Loucy (cell line): ENCODE measurements at regions not wholly inside any gene's neighbourhood (a gene's known extent, or its start where the extent isn't known, plus 50 kb on each side); places are given as distances from the start of the nearest gene placed in this dataset.

Experiments
- H2AFZ ChIP-seq: fragments of 200-600 bp; sonication (generic); 2 replicates; pipeline ENCODE4 v1.6.0; 2016; ENCODE audit warnings: antibody characterized with exemption, mild to moderate bottlenecking, low read length, moderate library complexity
- H3F3A ChIP-seq: fragments of 200-600 bp; 2 replicates; pipeline ENCODE4 v1.6.0; 2016; ENCODE audit warnings: antibody characterized with exemption, low read depth, mild to moderate bottlenecking
- H3K27me3 ChIP-seq: fragments of 200-600 bp; sonication (generic); 2 replicates; pipeline ENCODE4 v1.6.1; 2014; ENCODE audit warnings: low read length, mild to moderate bottlenecking; ENCODE audit not compliant: insufficient read depth, poor library complexity, severe bottlenecking
- H3K36me3 ChIP-seq: fragments of 200-600 bp; sonication (generic); 2 replicates; pipeline ENCODE4 v1.6.1; 2016; ENCODE audit warnings: low read length; ENCODE audit not compliant: insufficient read depth
- H3K4me1 ChIP-seq: fragments of 200-600 bp; sonication (generic); 2 replicates; pipeline ENCODE4 v1.5.1; 2014; ENCODE audit warnings: low read length, mild to moderate bottlenecking; ENCODE audit not compliant: insufficient read depth, poor library complexity, severe bottlenecking
- H3K4me2 ChIP-seq: fragments of 200-600 bp; sonication (generic); 2 replicates; pipeline ENCODE4 v1.6.0; 2014; ENCODE audit warnings: antibody characterized with exemption, low read length, low read depth, mild to moderate bottlenecking; ENCODE audit not compliant: poor library complexity, severe bottlenecking
- H3K4me3 ChIP-seq: fragments of 200-600 bp; sonication (generic); 2 replicates; pipeline ENCODE4 v1.5.1; 2014; ENCODE audit warnings: low read length, mild to moderate bottlenecking, mixed read lengths; ENCODE audit not compliant: poor library complexity, severe bottlenecking
- H3K79me2 ChIP-seq: fragments of 200-600 bp; sonication (generic); 2 replicates; pipeline ENCODE4 v1.6.1; 2014; ENCODE audit warnings: low read length; ENCODE audit not compliant: insufficient read depth
- H3K9ac ChIP-seq: fragments of 200-600 bp; sonication (generic); 2 replicates; pipeline ENCODE4 v1.6.0; 2014; ENCODE audit warnings: mild to moderate bottlenecking, low read depth, low read length, moderate library complexity; ENCODE audit not compliant: poor library complexity, severe bottlenecking
- H3K9me2 ChIP-seq: fragments of 200-600 bp; sonication (generic); replicated peaks from 2 replicates; pipeline ENCODE4 v1.6.1; 2016; ENCODE audit warnings: low read depth, low read length, mixed read lengths
- H3K9me3 ChIP-seq: fragments of 200-600 bp; sonication (generic); 2 replicates; pipeline ENCODE4 v1.6.1; 2014; ENCODE audit warnings: mild to moderate bottlenecking, antibody characterized with exemption, low read length, low read depth; ENCODE audit not compliant: insufficient read depth
- H4K20me1 ChIP-seq: fragments of 200-600 bp; sonication (generic); 2 replicates; pipeline ENCODE4 v1.6.0; 2014; ENCODE audit warnings: antibody characterized with exemption, low read length, mild to moderate bottlenecking; ENCODE audit not compliant: insufficient read depth, poor library complexity, severe bottlenecking
- EZH2phosphoT487 ChIP-seq: fragments of 200-600 bp; IDR thresholded peaks from 2 replicates; pipeline ENCODE4 v1.6.1; 2018; ENCODE audit warnings: antibody characterized with exemption, mild to moderate bottlenecking, moderate library complexity, borderline replicate concordance
- TF ChIP-seq, protein P1 (sequence below): fragments of 200-600 bp; sonication (generic); conservative IDR thresholded peaks from 2 replicates; pipeline ENCODE4 v1.5.1; 2014; ENCODE audit warnings: mild to moderate bottlenecking, antibody characterized with exemption, low read length

GRCh38 chr7:41886262-41886900, 183.5 kb upstream of the INHBA start:
- TF ChIP-seq EZH2phosphoT487, result no peak
- TF ChIP-seq, protein P1, sequence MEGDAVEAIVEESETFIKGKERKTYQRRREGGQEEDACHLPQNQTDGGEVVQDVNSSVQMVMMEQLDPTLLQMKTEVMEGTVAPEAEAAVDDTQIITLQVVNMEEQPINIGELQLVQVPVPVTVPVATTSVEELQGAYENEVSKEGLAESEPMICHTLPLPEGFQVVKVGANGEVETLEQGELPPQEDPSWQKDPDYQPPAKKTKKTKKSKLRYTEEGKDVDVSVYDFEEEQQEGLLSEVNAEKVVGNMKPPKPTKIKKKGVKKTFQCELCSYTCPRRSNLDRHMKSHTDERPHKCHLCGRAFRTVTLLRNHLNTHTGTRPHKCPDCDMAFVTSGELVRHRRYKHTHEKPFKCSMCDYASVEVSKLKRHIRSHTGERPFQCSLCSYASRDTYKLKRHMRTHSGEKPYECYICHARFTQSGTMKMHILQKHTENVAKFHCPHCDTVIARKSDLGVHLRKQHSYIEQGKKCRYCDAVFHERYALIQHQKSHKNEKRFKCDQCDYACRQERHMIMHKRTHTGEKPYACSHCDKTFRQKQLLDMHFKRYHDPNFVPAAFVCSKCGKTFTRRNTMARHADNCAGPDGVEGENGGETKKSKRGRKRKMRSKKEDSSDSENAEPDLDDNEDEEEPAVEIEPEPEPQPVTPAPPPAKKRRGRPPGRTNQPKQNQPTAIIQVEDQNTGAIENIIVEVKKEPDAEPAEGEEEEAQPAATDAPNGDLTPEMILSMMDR, result no peak
- Histone ChIP-seq H3K9me2 (no peaks in the 10 kb centered on the region), H3K79me2 (no peaks in the 10 kb centered on the region), H3K4me2 (no peak overlapping the region), H3K4me1 (peaks cover 12% of the 10 kb centered on the region), H3F3A (no peaks in the 10 kb centered on the region), H4K20me1 (no peaks in the 10 kb centered on the region), H3K36me3 (no peaks in the 10 kb centered on the region), H3K4me3 (no peak overlapping the region), H3K27me3 (no peaks in the 10 kb centered on the region), H3K9me3 (no peaks in the 10 kb centered on the region), H3K9ac (no peak overlapping the region), H2AFZ (no peak overlapping the region)

DNA sequence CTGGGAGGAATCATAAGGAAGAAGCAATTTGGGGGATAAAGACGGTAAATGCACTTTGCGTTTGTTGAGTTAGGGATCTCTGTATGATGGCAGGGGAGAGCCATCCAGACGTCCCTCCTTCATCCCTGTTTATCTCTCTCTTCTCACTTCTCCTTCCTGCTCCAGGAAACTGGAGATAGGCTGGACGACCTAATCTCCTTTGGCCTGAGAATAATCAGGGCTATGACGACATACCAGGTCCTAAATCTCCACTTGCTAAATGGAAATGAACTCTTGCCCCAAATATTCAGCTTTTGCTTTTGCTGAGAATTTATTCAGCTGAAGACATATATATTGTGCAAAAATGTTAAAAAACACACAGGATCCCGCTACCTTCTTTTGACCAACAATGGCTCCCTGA, 182.9 kb upstream of the INHBA start:
- Histone ChIP-seq H3K79me2 (no peaks in the 10 kb centered on the region), H3K9me2 (no peaks in the 10 kb centered on the region), H3K4me2 (no peak overlapping the region), H2AFZ (no peak overlapping the region), H3K9ac (no peak overlapping the region), H4K20me1 (no peaks in the 10 kb centered on the region), H3F3A (no peaks in the 10 kb centered on the region), H3K36me3 (no peaks in the 10 kb centered on the region), H3K27me3 (no peaks in the 10 kb centered on the region), H3K4me3 (no peak overlapping the region), H3K9me3 (no peaks in the 10 kb centered on the region), H3K4me1 (peaks cover 14% of the 10 kb centered on the region)
- TF ChIP-seq, protein P1, result no peak
- TF ChIP-seq EZH2phosphoT487, result no peak

DNA sequence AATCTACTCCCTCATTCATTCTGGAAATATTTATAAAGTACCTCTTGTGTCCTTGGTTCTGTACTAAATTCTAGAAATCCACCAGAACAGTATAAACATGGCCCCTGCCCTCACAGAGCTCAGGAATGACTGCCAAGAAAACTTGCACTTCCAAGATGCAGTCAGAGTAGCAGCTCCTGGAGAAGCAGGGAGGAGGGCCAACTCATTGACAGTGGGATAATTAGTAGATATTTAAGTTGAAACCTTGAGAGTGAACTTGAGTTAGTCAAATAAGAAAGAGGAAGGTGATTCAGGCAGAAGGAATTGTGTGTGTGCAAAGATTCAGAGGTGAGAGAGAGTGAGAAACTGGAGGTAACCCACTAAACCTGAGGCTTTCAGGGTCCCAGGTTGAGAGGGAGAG, 182.2 kb upstream of the INHBA start:
- Histone ChIP-seq H3K4me1 (peaks cover 14% of the 10 kb centered on the region), H3K9me3 (no peaks in the 10 kb centered on the region), H4K20me1 (no peaks in the 10 kb centered on the region), H3K9me2 (no peaks in the 10 kb centered on the region), H3K79me2 (no peaks in the 10 kb centered on the region), H2AFZ (no peak overlapping the region), H3K27me3 (no peaks in the 10 kb centered on the region), H3K36me3 (no peaks in the 10 kb centered on the region), H3K4me2 (no peak overlapping the region), H3K9ac (no peak overlapping the region), H3K4me3 (no peak overlapping the region), H3F3A (no peaks in the 10 kb centered on the region)
- TF ChIP-seq EZH2phosphoT487, result no peak
- TF ChIP-seq, protein P1, result no peak
